ENCODE measurements at regions not wholly inside any gene's neighbourhood (a gene's known extent, or its start where the extent isn't known, plus 50 kb on each side); places are given as distances from the start of the nearest gene placed in this dataset.

DNA sequence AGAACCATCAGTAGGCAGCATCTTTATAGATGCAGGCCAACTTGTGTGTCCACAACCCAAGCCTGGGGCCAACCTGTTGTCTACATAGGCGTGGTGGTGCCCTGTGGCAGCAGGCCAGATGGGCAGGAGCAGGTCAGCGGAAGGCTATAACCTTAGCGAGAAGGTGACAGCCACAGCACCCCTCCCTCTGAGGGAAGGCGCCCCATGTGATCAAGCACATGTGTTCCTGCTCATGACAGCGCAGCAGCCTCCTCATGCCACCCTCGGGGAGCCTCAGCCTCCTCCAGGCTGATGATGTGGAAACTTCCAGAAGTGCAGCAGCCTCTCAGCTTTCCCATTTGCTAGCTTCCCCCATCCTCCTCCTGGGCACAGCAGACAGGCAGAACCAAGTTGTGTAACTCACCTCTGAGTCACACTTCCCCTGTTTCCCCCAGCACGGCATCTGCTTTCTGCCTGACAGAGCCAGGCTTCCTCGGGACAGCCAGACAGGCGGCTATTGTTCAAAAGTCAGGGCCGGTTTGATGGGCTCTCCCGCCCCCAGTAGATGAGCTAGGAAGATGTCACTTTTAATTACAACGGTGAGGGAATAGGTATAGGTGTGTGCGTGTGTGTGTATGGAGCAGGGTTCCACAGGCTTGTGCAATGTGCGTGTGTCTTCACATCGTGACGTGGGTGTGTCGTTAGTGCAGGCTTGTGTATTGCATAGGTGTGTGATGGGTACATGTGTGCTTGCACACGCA lies 312.0 kb upstream of the ZMIZ1 start:
- Histone ChIP-seq H3K27me3 (no peaks in the 10 kb centered on the region), H3K9me3 (no peaks in the 10 kb centered on the region), H3K4me1 (ENCODE audit: insufficient read depth) (peaks cover 2% of the 10 kb centered on the region), H3K4me3 (no peak overlapping the region), H3K27ac (no peak overlapping the region), H3K36me3 (no peaks in the 10 kb centered on the region)
- WGBS, 3 donors = 68 to 73% (median 69%) methylated on average over 18 of the region's 18 CpGs
- peak; percentile 49 to 71 (median 55) for DNase-seq
- TF ChIP-seq POLR2A (IDR thresholded peaks at IDR 0.05) (no peak), EP300 (IDR thresholded peaks at IDR 0.05) (no peak)
- TF ChIP-seq, protein P1, sequence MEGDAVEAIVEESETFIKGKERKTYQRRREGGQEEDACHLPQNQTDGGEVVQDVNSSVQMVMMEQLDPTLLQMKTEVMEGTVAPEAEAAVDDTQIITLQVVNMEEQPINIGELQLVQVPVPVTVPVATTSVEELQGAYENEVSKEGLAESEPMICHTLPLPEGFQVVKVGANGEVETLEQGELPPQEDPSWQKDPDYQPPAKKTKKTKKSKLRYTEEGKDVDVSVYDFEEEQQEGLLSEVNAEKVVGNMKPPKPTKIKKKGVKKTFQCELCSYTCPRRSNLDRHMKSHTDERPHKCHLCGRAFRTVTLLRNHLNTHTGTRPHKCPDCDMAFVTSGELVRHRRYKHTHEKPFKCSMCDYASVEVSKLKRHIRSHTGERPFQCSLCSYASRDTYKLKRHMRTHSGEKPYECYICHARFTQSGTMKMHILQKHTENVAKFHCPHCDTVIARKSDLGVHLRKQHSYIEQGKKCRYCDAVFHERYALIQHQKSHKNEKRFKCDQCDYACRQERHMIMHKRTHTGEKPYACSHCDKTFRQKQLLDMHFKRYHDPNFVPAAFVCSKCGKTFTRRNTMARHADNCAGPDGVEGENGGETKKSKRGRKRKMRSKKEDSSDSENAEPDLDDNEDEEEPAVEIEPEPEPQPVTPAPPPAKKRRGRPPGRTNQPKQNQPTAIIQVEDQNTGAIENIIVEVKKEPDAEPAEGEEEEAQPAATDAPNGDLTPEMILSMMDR (IDR thresholded peaks at IDR 0.05) = no peak
- intact Hi-C loops (cut with DNase I) = no loop called here

DNA sequence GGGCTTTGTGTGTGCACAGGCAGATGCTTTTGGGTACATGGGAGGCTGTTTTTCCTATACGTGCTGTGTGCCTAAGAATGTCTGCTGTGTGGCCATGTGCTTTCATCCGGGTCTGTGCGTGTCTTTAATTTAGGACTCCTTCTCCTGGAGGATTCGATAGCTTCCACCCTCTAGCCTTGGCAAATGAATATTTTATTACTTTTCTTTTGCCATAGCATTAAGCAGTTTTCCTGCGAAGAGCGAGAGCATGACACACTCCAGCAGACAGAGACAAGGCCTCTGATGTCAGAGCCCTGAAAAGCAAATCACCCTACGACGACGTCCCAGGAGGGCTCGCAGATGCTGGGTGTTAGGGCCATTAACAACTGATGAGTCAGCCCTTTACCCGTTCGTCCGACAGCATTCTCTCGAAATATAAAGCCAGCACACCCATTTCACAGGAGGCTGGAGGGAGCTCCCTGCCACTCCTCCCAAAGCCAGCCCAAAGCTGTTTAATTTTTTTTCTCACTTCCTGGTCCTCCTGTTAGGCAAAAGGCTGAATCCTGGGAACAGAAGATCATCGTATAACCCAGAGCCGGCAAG lies 311.3 kb upstream of the ZMIZ1 start:
- Histone ChIP-seq H3K27ac (no peak overlapping the region), H3K36me3 (no peaks in the 10 kb centered on the region), H3K9me3 (no peaks in the 10 kb centered on the region), H3K4me1 (ENCODE audit: insufficient read depth) (peaks cover 2% of the 10 kb centered on the region), H3K4me3 (no peak overlapping the region), H3K27me3 (no peaks in the 10 kb centered on the region)
- intact Hi-C loops (cut with DNase I) = no loop called here
- no peak for TF ChIP-seq POLR2A (IDR thresholded peaks at IDR 0.05)
- TF ChIP-seq, protein P1 (IDR thresholded peaks at IDR 0.05) = no peak
- TF ChIP-seq EP300 (IDR thresholded peaks at IDR 0.05) = no peak
- DNase-seq = no peak
- WGBS, 3 donors = 74 to 86% (median 84%) methylated on average over 16 of the region's 16 CpGs

DNA sequence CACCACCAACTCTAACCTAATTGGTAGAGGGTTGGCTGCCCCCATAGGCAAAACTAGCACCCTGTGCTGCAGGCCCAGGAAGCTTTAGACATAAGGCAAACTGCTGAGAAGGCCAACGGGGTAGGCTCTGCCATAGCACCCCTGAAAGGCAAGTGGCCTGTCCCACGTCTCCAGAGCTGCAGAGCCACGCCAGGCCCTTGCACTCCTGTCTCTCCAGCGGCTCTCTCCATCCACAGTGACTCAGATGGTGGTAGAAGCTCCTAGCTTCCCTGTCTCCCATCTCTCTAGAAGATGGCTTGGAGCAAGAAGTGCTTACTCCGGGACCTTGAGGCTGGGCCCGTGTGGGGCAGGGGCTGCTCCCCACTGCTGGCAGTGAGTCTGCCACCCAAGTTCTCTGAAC lies 310.6 kb upstream of the ZMIZ1 start:
- Histone ChIP-seq H3K27me3 (no peaks in the 10 kb centered on the region), H3K9me3 (no peaks in the 10 kb centered on the region), H3K4me3 (no peak overlapping the region), H3K4me1 (ENCODE audit: insufficient read depth) (peaks cover 4% of the 10 kb centered on the region), H3K36me3 (no peaks in the 10 kb centered on the region), H3K27ac (no peak overlapping the region)
- TF ChIP-seq POLR2A (IDR thresholded peaks at IDR 0.05) (no peak), EP300 (IDR thresholded peaks at IDR 0.05) (no peak)
- TF ChIP-seq, protein P1 (IDR thresholded peaks at IDR 0.05) = no peak
- no peak for DNase-seq
- WGBS, 3 donors = 94 to 96% (median 94%) methylated on average over 6 of the region's 6 CpGs
- intact Hi-C loops (cut with DNase I) = no loop called here

DNA sequence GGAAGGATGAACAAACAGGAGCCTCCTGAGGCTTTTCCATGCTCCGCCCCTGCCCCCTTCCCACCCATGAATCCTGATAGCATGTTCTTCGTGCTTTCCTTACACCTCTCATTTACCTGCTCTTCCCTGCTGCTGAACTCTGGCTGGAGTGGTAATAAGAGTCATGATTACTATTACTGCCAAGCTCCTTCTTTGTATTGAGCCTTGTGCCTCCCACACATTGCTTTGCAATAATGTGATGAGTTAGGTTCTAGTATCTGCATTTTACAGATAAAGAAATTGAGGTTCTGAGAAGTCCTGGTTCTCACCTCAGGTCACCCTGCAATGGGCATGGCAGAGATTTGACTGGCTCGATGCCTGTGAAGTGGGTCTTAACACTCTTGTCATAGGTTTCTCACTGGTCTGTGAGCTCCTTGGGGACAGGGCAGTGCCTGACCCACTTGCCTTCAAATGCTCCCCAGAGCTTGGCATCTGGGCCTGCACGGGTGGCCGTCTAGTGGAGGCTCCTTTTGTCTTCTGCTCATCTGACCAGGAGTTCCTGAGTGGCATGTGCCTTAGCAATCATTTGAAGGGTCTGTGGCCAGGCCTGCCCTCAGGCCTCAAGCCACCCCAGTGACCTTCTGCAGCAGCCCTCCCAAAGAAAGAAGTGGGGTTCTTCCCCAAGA lies 309.2 kb upstream of the ZMIZ1 start:
- TF ChIP-seq EP300 (IDR thresholded peaks at IDR 0.05) (no peak), POLR2A (IDR thresholded peaks at IDR 0.05) (no peak)
- TF ChIP-seq, protein P1 (IDR thresholded peaks at IDR 0.05) = no peak
- 85 to 93% (median 90%) methylated on average over 5 of the region's 5 CpGs for whole genome bisulfite sequencing, 3 donors
- H3K36me3 ChIP-seq = no peaks in the 10 kb centered on the region
- H3K27ac ChIP-seq = no peak overlapping the region
- no peaks in the 10 kb centered on the region for H3K9me3 ChIP-seq
- no peak for DNase-seq
- intact Hi-C loops (cut with DNase I) = no loop called here
- no peak overlapping the region for H3K4me3 ChIP-seq
- H3K27me3 ChIP-seq = no peaks in the 10 kb centered on the region
- H3K4me1 ChIP-seq (ENCODE audit: insufficient read depth) = peaks cover 11% of the 10 kb centered on the region
